SIG-M5 treated with dmso at 0.1 percent for 504 hours (cell line): ENCODE measurements at regions not wholly inside any gene's neighbourhood (a gene's known extent, or its start where the extent isn't known, plus 50 kb on each side); places are given as distances from the start of the nearest gene placed in this dataset.

Experiments
- DNase-seq: peaks from one replicate; lab custom pipeline; 2025; ENCODE audit not compliant: unreplicated experiment; lab: John Stamatoyannopoulos, UW

- no peak for DNase-seq
Observed at GRCh38 chr10:64476506-64476905, 955.3 kb downstream of the REEP3 start.

GRCh38 chr10:64477791-64478190 lies 956.6 kb downstream of the REEP3 start:
- DNase-seq, result no peak

GRCh38 chr10:64484811-64485330 lies 963.7 kb downstream of the REEP3 start:
- no peak for DNase-seq

- DNase-seq, result no peak
Observed at GRCh38 chr10:64486149-64486548, 964.9 kb downstream of the REEP3 start.

GRCh38 chr10:64486901-64487300 lies 965.7 kb downstream of the REEP3 start:
- no peak for DNase-seq

- no peak for DNase-seq
Observed at GRCh38 chr10:64494901-64495300, 973.7 kb downstream of the REEP3 start.

- no peak for DNase-seq
Observed at GRCh38 chr10:64497306-64497705, 976.1 kb downstream of the REEP3 start.

- no peak for DNase-seq
Observed at GRCh38 chr10:64501807-64502206, 980.6 kb downstream of the REEP3 start.

GRCh38 chr10:64502936-64503335 lies 981.7 kb downstream of the REEP3 start:
- no peak for DNase-seq

- DNase-seq, result no peak
Observed at GRCh38 chr10:64503429-64503828, 982.2 kb downstream of the REEP3 start.

- DNase-seq, result no peak
Observed at GRCh38 chr10:64505501-64505900, 984.3 kb downstream of the REEP3 start.

- no peak for DNase-seq
Observed at GRCh38 chr10:64506963-64507362, 985.8 kb downstream of the REEP3 start.

GRCh38 chr10:64507651-64508028 lies 986.4 kb downstream of the REEP3 start:
- no peak for DNase-seq

- DNase-seq, result no peak
Observed at GRCh38 chr10:64508029-64508661, 986.9 kb downstream of the REEP3 start.

GRCh38 chr10:64515970-64516699 lies 994.9 kb downstream of the REEP3 start:
- no peak for DNase-seq

- DNase-seq, result no peak
Observed at GRCh38 chr10:64518456-64518855, 997.3 kb downstream of the REEP3 start.

GRCh38 chr10:64519427-64519826 lies 998.2 kb downstream of the REEP3 start:
- no peak for DNase-seq

GRCh38 chr10:64519831-64520230 lies 998.6 kb downstream of the REEP3 start:
- DNase-seq, result no peak

- DNase-seq, result no peak
Observed at GRCh38 chr10:64523065-64523759, 1002.0 kb downstream of the REEP3 start.

- DNase-seq, result no peak
Observed at GRCh38 chr10:64528294-64529002, 1007.2 kb downstream of the REEP3 start.

GRCh38 chr10:64529003-64529350 lies 1007.8 kb downstream of the REEP3 start:
- no peak for DNase-seq
